HCT116 (cell line): ENCODE measurements at regions not wholly inside any gene's neighbourhood (a gene's known extent, or its start where the extent isn't known, plus 50 kb on each side); places are given as distances from the start of the nearest gene placed in this dataset.

Experiments used
- ATAC-seq: fragments of 200-7000 bp; cut with Tn5 transposase; 2 replicates; pipeline ENCODE4 v1.9.1; 2020; ENCODE audit warnings: mild to moderate bottlenecking, moderate library complexity
- BruUV-seq: library from RNA; stranded (reverse); fragments of 400-500 nt; replicated peaks from 2 replicates; lab custom pipeline; 2021; lab: Mats Ljungman, UMichigan
- CTCF ChIA-PET: fragments of 300-600 bp; sonication (Branson Sonifier 250); formaldehyde crosslinking; loops from one replicate; lab custom pipeline; 2021; ENCODE audit warnings: antibody characterized with exemption; lab: Charles Lee
- POLR2A ChIA-PET: fragments of 300-600, 350-600 bp; sonication (Branson Sonifier 250); formaldehyde crosslinking; loops from one replicate; lab custom pipeline; 2021; ENCODE audit warnings: antibody characterized with exemption; lab: Charles Lee
- RAD21 ChIA-PET, 2 experiments: fragments of 300-600 bp; sonication (Branson Sonifier 250); formaldehyde crosslinking; loops; one replicate each; lab custom pipeline; 2023; ENCODE audit warnings: low total read pairs in 2 of 2; ENCODE audit not compliant: uncharacterized antibody in 2 of 2, unreplicated experiment in 2 of 2, low non-redundant PET in 1 of 2; lab: Charles Lee
- DNase-seq: peaks from one replicate; pipeline ENCODE4 v3.0.0-alpha.2; 2010; ENCODE audit warnings: low read depth, low spot score
- H2AFZ ChIP-seq: fragments of 200-600 bp; shearing (Covaris generic), sonication (generic); 2 replicates; pipeline ENCODE4 v1.6.1; 2017; ENCODE audit warnings: low read depth, mixed run types, mixed read lengths, antibody characterized with exemption, low read length; ENCODE audit not compliant: poor library complexity, severe bottlenecking
- H3K27ac ChIP-seq: 2 replicates; pipeline ENCODE4 v1.5.1; 2012; ENCODE audit warnings: low read depth, low read length
- H3K27me3 ChIP-seq: fragments of 200-600 bp; sonication (generic); 2 replicates; pipeline ENCODE4 v1.6.1; 2016; ENCODE audit warnings: mixed run types, low read length, mixed read lengths; ENCODE audit not compliant: insufficient read depth
- H3K36me3 ChIP-seq, 2 experiments: fragments of 200-500 bp in 1 of 2; fragments of 200-600 bp in 1 of 2; sonication (Bioruptor generic) in 1 of 2; sonication (generic) in 1 of 2; 2 replicates each; pipeline versions ENCODE4 v1.5.1 to v1.6.1; 2014 to 2016; ENCODE audit warnings: low read length in 2 of 2, inconsistent platforms in 1 of 2, mixed read lengths in 1 of 2, mixed run types in 1 of 2; ENCODE audit not compliant: insufficient read depth in 2 of 2, control insufficient read depth in 1 of 2
- H3K4me1 ChIP-seq, 2 experiments: fragments of 200-600 bp in 1 of 2; sonication (generic) in 1 of 2; 2 replicates each; pipeline versions ENCODE4 v1.5.1 to v1.6.1; 2012 to 2017; ENCODE audit warnings: low read length in 2 of 2, inconsistent platforms in 1 of 2, mild to moderate bottlenecking in 1 of 2, mixed read lengths in 1 of 2, mixed run types in 1 of 2, moderate library complexity in 1 of 2; ENCODE audit not compliant: insufficient read depth in 2 of 2, control insufficient read depth in 1 of 2
- H3K4me2 ChIP-seq: fragments of 200-600 bp; sonication (generic); 2 replicates; pipeline ENCODE4 v1.6.1; 2017; ENCODE audit warnings: mixed run types, low read length, mixed read lengths
- H3K4me3 ChIP-seq, 2 experiments: fragments of 200-600 bp in 1 of 2; sonication (generic) in 1 of 2; replicated peaks in 1 of 2; 2 replicates each; pipeline ENCODE4 v1.5.1; 2011 to 2016; ENCODE audit warnings: low read length in 2 of 2, control low read depth in 1 of 2, low read depth in 1 of 2, mild to moderate bottlenecking in 1 of 2, mixed read lengths in 1 of 2, mixed run types in 1 of 2
- H3K79me2 ChIP-seq: fragments of 200-600 bp; sonication (generic); 2 replicates; pipeline ENCODE4 v1.6.1; 2017; ENCODE audit warnings: mild to moderate bottlenecking, mixed run types, low read length, moderate library complexity, mixed read lengths; ENCODE audit not compliant: insufficient read depth
- H3K9ac ChIP-seq: fragments of 200-600 bp; sonication (generic); 2 replicates; pipeline ENCODE4 v1.6.1; 2016; ENCODE audit warnings: low read length, mixed read lengths
- H3K9me2 ChIP-seq: fragments of 200-600 bp; sonication (generic), shearing (Covaris generic); 2 replicates; pipeline ENCODE4 v1.6.1; 2017; ENCODE audit warnings: mixed run types, mild to moderate bottlenecking, moderate library complexity; ENCODE audit not compliant: insufficient read depth
- H3K9me3 ChIP-seq, 2 experiments: fragments of 200-500 bp in 1 of 2; fragments of 200-600 bp in 1 of 2; sonication (Bioruptor generic) in 1 of 2; sonication (generic) in 1 of 2; 2 replicates each; pipeline ENCODE4 v1.6.1; 2014 to 2017; ENCODE audit warnings: low read length in 2 of 2, mixed read lengths in 2 of 2, inconsistent platforms in 1 of 2, low read depth in 1 of 2, mild to moderate bottlenecking in 1 of 2, mixed run types in 1 of 2, moderate library complexity in 1 of 2; ENCODE audit not compliant: control insufficient read depth in 1 of 2, insufficient read depth in 1 of 2
- H4K20me1 ChIP-seq: fragments of 200-600 bp; sonication (generic), shearing (Covaris generic); 2 replicates; pipeline ENCODE4 v1.6.1; 2017; ENCODE audit warnings: mixed run types, mild to moderate bottlenecking, moderate library complexity; ENCODE audit not compliant: insufficient read depth
- CBX3 ChIP-seq: IDR thresholded peaks from 2 replicates; pipeline ENCODE4 v1.6.1; 2012; ENCODE audit warnings: low read depth
- CEBPB ChIP-seq: IDR thresholded peaks from 2 replicates; pipeline ENCODE4 v1.6.1; 2012; ENCODE audit warnings: low read depth
- ELF1 ChIP-seq: IDR thresholded peaks from 2 replicates; pipeline ENCODE4 v1.6.1; 2012; ENCODE audit warnings: low read depth, borderline replicate concordance
- EZH2 ChIP-seq: fragments of 200-600 bp; sonication (generic); IDR thresholded peaks from 2 replicates; pipeline ENCODE4 v1.6.1; 2017; ENCODE audit warnings: antibody characterized with exemption, mixed run types
- FOSL1 ChIP-seq: IDR thresholded peaks from 2 replicates; pipeline ENCODE4 v1.6.1; 2012; ENCODE audit warnings: low read depth
- RAD21 ChIP-seq: IDR thresholded peaks from 2 replicates; pipeline ENCODE4 v1.6.1; 2012; ENCODE audit warnings: low read depth, mild to moderate bottlenecking
- SIN3A ChIP-seq: IDR thresholded peaks from 2 replicates; pipeline ENCODE4 v1.6.1; 2012; ENCODE audit warnings: low read depth
- SRF ChIP-seq: IDR thresholded peaks from 2 replicates; pipeline ENCODE4 v1.6.1; 2012; ENCODE audit warnings: low read depth
- TCF7L2 ChIP-seq: IDR thresholded peaks from 2 replicates; pipeline ENCODE4 v1.7.0; 2011; ENCODE audit warnings: borderline replicate concordance, inconsistent platforms; ENCODE audit not compliant: insufficient read depth, insufficient read length; ENCODE audit errors: extremely low read depth
- ZFX ChIP-seq: fragments of 450-650 bp; IDR thresholded peaks from 2 replicates; pipeline ENCODE4 v1.6.1; 2017
- ZNF274 ChIP-seq: fragments of 200-500 bp; sonication (Bioruptor generic); IDR thresholded peaks from 2 replicates; pipeline ENCODE4 v1.6.1; 2014; ENCODE audit warnings: mild to moderate bottlenecking, low read depth, low read length, inconsistent platforms
- intact Hi-C: fragments of 100-400 bp; cut with micrococcal nuclease; formaldehyde crosslinking; loops from 2 replicates; pipeline ENCODE4 v1.10.0; 2022
- TF ChIP-seq, protein P1 (sequence below), 3 experiments: fragments of 200-600 bp in 1 of 3; sonication (generic) in 1 of 3; IDR thresholded peaks in 2 of 3; conservative IDR thresholded peaks in 1 of 3; 2 replicates each; pipeline ENCODE4 v1.5.1; 2012 to 2017; ENCODE audit warnings: low read depth in 2 of 3, low read length in 2 of 3, antibody characterized with exemption in 1 of 3, borderline replicate concordance in 1 of 3, control low read depth in 1 of 3, mild to moderate bottlenecking in 1 of 3, mixed read lengths in 1 of 3, mixed run types in 1 of 3, moderate library complexity in 1 of 3; ENCODE audit not compliant: insufficient read depth in 1 of 3
- TF ChIP-seq, protein P2 (sequence below): IDR thresholded peaks from 2 replicates; pipeline ENCODE4 v1.6.1; 2012

DNA sequence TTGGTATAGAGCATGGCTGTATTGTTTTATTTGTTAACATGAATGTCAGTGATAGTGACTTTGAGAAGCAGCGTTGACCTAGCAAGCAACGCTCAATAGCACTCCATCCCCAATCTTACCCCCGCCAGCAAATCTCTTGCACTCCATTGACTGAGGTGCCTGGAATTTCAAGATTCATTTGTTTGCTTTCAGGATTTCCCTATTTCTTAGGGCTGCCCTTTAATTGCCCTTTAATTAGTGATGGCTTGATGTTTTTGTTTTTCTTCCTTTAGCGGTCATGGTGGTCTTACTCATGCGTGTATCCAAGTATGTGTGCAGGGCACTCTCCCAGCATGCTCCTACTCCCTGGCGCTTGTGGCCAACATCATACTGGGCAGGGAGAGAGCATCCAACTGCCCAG, 216.8 kb upstream of the TBL1XR1 start:
- ChIA-PET POLR2A (no interaction called here), RAD21 (no interaction called here), CTCF (no interaction called here)
- no peak for DNase-seq
- Histone ChIP-seq H3K9me2 (no peaks in the 10 kb centered on the region), H3K79me2 (no peaks in the 10 kb centered on the region), H2AFZ (no peak overlapping the region), H3K27me3 (no peaks in the 10 kb centered on the region), H3K4me3 (no peak overlapping the region), H3K36me3 (no peaks in the 10 kb centered on the region), H3K9ac (no peak overlapping the region), H4K20me1 (no peaks in the 10 kb centered on the region), H3K4me1 (no peaks in the 10 kb centered on the region), H3K27ac (no peak overlapping the region), H3K9me3 (no peaks in the 10 kb centered on the region), H3K4me2 (no peak overlapping the region)
- intact Hi-C loops = no loop called here
- ATAC-seq = no peak
- no TSS peak for BruUV-seq
- TF ChIP-seq, protein P1, sequence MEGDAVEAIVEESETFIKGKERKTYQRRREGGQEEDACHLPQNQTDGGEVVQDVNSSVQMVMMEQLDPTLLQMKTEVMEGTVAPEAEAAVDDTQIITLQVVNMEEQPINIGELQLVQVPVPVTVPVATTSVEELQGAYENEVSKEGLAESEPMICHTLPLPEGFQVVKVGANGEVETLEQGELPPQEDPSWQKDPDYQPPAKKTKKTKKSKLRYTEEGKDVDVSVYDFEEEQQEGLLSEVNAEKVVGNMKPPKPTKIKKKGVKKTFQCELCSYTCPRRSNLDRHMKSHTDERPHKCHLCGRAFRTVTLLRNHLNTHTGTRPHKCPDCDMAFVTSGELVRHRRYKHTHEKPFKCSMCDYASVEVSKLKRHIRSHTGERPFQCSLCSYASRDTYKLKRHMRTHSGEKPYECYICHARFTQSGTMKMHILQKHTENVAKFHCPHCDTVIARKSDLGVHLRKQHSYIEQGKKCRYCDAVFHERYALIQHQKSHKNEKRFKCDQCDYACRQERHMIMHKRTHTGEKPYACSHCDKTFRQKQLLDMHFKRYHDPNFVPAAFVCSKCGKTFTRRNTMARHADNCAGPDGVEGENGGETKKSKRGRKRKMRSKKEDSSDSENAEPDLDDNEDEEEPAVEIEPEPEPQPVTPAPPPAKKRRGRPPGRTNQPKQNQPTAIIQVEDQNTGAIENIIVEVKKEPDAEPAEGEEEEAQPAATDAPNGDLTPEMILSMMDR (IDR thresholded peaks at IDR 0.05 in 2 of 3, conservative IDR thresholded peaks at IDR 0.05 in 1 of 3; ENCODE audit: borderline replicate concordance in 1 of 3, insufficient read depth in 1 of 3, low read depth in 2 of 3, low read length in 2 of 3) = no peak
- no peak for TF ChIP-seq ZNF274
- no peak for TF ChIP-seq CBX3
- no peak for TF ChIP-seq SIN3A
- TF ChIP-seq RAD21 = no peak
- TF ChIP-seq ELF1 = no peak
- TF ChIP-seq ZFX = no peak
- TF ChIP-seq, protein P2, sequence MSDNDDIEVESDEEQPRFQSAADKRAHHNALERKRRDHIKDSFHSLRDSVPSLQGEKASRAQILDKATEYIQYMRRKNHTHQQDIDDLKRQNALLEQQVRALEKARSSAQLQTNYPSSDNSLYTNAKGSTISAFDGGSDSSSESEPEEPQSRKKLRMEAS = no peak
- TF ChIP-seq SRF = no peak
- TF ChIP-seq FOSL1 = no peak
- no peak for TF ChIP-seq TCF7L2
- TF ChIP-seq CEBPB = no peak
- no peak for TF ChIP-seq EZH2
